Memory B cell (primary cell): ENCODE measurements at regions not wholly inside any gene's neighbourhood (a gene's known extent, or its start where the extent isn't known, plus 50 kb on each side); places are given as distances from the start of the nearest gene placed in this dataset.

Experiments used
- ATAC-seq: fragments of 150-1000 bp; cut with Tn5 transposase; 2 replicates; pipeline ENCODE4 v1.10.0; 2021; ENCODE audit warnings: low read depth, mild to moderate bottlenecking, moderate library complexity
- DNase-seq, 2 donors: peaks; one replicate each; pipeline ENCODE4 v3.0.0; 2022; ENCODE audit warnings: low spot score in 2 of 2
- H3K27ac Mint-ChIP-seq: one replicate; pipeline ENCODE4 v1.8.0; 2022; ENCODE audit warnings: mild to moderate bottlenecking, moderate library complexity, mixed read lengths
- H3K27me3 Mint-ChIP-seq: one replicate; pipeline ENCODE4 v1.8.0; 2022; ENCODE audit warnings: mixed read lengths
- H3K36me3 Mint-ChIP-seq: one replicate; pipeline ENCODE4 v1.8.0; 2022; ENCODE audit warnings: mild to moderate bottlenecking, mixed read lengths
- H3K4me1 Mint-ChIP-seq: one replicate; pipeline ENCODE4 v1.8.0; 2022; ENCODE audit warnings: mixed read lengths
- H3K4me3 Mint-ChIP-seq: one replicate; pipeline ENCODE4 v1.8.0; 2022; ENCODE audit warnings: mild to moderate bottlenecking, moderate library complexity, mixed read lengths
- H3K9me3 Mint-ChIP-seq: one replicate; pipeline ENCODE4 v1.8.0; 2022; ENCODE audit warnings: mixed read lengths

DNA sequence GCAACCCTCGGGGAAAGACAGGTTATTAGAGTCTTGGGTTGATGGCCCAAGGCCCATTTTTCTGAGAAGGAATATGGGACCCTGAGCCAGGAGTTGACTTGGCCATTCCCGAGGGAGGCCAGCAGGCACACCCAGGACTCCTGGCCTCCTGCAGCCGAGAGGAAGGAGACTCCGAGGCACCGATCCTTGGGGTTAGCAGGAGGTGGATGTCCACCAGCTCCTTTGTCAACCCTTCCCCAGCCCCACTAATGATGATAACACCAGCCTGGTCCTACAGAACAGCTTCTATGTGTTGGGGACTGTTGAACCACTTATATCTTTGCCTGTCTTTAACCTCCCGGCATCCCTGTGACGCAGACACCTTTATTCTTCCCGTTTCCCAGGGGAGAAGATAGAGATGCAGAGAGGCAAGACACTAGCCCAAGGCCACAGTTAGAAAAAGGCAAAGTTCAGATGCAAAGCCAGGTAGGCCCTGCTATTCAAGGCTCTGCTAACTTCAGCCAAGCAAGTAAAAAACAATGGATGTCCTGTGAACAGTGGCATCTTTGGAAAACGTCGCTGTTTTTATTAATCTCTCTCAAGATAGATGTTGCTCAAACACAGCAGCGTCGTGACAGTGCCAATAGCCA lies 767.3 kb upstream of the TBX3 start:
- peaks cover 15% of the 10 kb centered on the region for H3K27me3 Mint-ChIP-seq
- ATAC-seq: no peak
- DNase-seq: no peak
- peaks cover 4% of the 10 kb centered on the region for H3K36me3 Mint-ChIP-seq
- peaks cover 6% of the 10 kb centered on the region for H3K4me1 Mint-ChIP-seq
- no peak overlapping the region for H3K27ac Mint-ChIP-seq
- H3K9me3 Mint-ChIP-seq: no peaks in the 10 kb centered on the region
- peak overlapping the region; percentile 25 for H3K4me3 Mint-ChIP-seq

GRCh38 chr12:115450710-115451109 lies 766.7 kb upstream of the TBX3 start:
- ATAC-seq: no peak
- Mint-ChIP-seq H3K9me3 (no peaks in the 10 kb centered on the region), H3K4me3 (no peak overlapping the region), H3K4me1 (peaks cover 6% of the 10 kb centered on the region), H3K27ac (no peak overlapping the region), H3K27me3 (peaks cover 15% of the 10 kb centered on the region), H3K36me3 (peaks cover 4% of the 10 kb centered on the region)
- DNase-seq: no peak

- Mint-ChIP-seq H3K4me1 (peaks cover 6% of the 10 kb centered on the region), H3K4me3 (no peak overlapping the region), H3K27me3 (peaks cover 15% of the 10 kb centered on the region), H3K9me3 (no peaks in the 10 kb centered on the region), H3K27ac (no peak overlapping the region), H3K36me3 (peaks cover 4% of the 10 kb centered on the region)
- DNase-seq: no peak
- no peak for ATAC-seq
These were observed 766.0 kb upstream of the TBX3 start for GRCh38 chr12:115450017-115450416.

DNA sequence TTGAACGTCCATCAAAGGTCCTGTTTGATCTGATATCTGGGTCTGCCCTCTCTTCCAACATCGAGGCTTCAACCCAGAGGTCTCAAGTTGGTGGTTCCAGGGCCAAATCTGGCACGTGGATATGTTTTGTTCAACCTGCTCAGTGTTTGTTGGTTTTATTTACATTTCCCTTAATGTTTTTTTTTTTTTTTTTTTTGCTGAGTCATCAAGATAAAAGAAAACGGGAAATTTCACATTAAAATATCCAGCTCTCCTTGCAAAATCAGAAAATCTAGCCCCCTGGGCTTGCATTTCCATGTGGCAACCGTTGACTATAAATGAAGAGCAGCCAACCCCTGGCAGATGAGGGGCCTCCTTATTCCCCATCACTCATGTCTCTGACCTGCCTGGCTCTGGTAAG lies 765.6 kb upstream of the TBX3 start:
- no peak for ATAC-seq
- Mint-ChIP-seq H3K27me3 (peaks cover 15% of the 10 kb centered on the region), H3K27ac (no peak overlapping the region), H3K9me3 (no peaks in the 10 kb centered on the region), H3K4me1 (peaks cover 6% of the 10 kb centered on the region), H3K4me3 (no peak overlapping the region), H3K36me3 (peaks cover 4% of the 10 kb centered on the region)
- DNase-seq: no peak

DNA sequence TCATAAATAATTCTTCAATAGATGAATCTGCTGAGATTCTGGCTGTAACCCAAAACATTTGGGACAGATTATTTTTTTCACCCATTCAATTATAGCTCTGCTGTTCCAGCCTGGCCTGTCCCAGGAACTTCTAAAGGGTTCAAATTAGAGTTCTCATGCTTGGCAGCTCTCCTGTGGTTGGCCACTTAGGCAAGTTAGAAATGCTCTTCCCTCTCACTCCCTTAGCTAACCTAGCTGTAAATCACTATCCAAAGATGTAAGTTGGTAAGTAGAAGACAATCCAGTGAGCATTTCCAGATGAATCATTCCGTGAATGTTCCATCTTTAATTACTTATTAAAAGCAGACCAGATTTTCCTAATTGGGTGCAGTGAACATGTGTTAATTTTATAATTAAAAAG lies 760.4 kb upstream of the TBX3 start:
- H3K36me3 Mint-ChIP-seq: no peaks in the 10 kb centered on the region
- H3K4me1 Mint-ChIP-seq: no peaks in the 10 kb centered on the region
- H3K4me3 Mint-ChIP-seq: no peak overlapping the region
- H3K27ac Mint-ChIP-seq: no peak overlapping the region
- no peaks in the 10 kb centered on the region for H3K27me3 Mint-ChIP-seq
- DNase-seq (no peak), ATAC-seq (no peak)
- no peaks in the 10 kb centered on the region for H3K9me3 Mint-ChIP-seq

GRCh38 chr12:115443351-115443938 lies 759.5 kb upstream of the TBX3 start:
- Mint-ChIP-seq H3K27ac (no peak overlapping the region), H3K9me3 (no peaks in the 10 kb centered on the region), H3K27me3 (no peaks in the 10 kb centered on the region), H3K4me1 (no peaks in the 10 kb centered on the region), H3K4me3 (no peak overlapping the region), H3K36me3 (no peaks in the 10 kb centered on the region)
- ATAC-seq (no peak), DNase-seq (no peak)

- no peak for DNase-seq
- Mint-ChIP-seq H3K27ac (no peak overlapping the region), H3K4me3 (no peak overlapping the region), H3K4me1 (no peaks in the 10 kb centered on the region), H3K27me3 (peaks cover 3% of the 10 kb centered on the region), H3K36me3 (no peaks in the 10 kb centered on the region), H3K9me3 (peaks cover 1% of the 10 kb centered on the region)
- ATAC-seq: no peak
These were observed 756.5 kb upstream of the TBX3 start for GRCh38 chr12:115440438-115440837.

GRCh38 chr12:115439008-115439601 lies 755.1 kb upstream of the TBX3 start:
- ATAC-seq (no peak), DNase-seq (no peak)
- Mint-ChIP-seq H3K27me3 (peaks cover 3% of the 10 kb centered on the region), H3K9me3 (peaks cover 1% of the 10 kb centered on the region), H3K36me3 (no peaks in the 10 kb centered on the region), H3K4me1 (no peaks in the 10 kb centered on the region), H3K4me3 (no peak overlapping the region), H3K27ac (no peak overlapping the region)

GRCh38 chr12:115438314-115438713 lies 754.3 kb upstream of the TBX3 start:
- no peaks in the 10 kb centered on the region for H3K36me3 Mint-ChIP-seq
- peaks cover 3% of the 10 kb centered on the region for H3K27me3 Mint-ChIP-seq
- H3K27ac Mint-ChIP-seq: no peak overlapping the region
- DNase-seq (no peak), ATAC-seq (no peak)
- H3K4me1 Mint-ChIP-seq: no peaks in the 10 kb centered on the region
- H3K4me3 Mint-ChIP-seq: no peak overlapping the region
- peaks cover 1% of the 10 kb centered on the region for H3K9me3 Mint-ChIP-seq

DNA sequence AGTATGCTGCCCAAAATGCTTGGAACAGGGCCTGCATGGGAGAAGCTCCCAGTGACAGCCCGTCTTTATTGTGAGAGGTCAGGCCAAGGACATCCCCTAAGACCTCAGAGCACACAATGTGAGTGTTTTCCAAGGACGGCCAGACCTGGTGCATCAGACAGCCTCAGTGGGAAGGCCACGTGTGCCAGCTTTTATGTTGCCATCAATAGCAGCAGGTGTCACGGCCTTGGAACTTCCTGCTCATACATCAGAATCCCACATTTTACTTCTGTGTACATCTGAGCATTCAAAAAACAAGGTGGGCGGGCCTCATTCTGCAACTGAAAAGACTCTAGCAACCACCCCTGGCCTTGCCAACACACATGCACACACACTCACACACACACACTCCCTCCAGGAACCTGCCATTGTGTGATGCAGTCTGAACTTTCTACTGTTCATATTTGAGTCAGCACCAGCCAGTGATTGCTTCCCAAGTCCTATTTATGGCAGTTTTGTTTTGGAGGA lies 753.1 kb upstream of the TBX3 start:
- Mint-ChIP-seq H3K36me3 (no peaks in the 10 kb centered on the region), H3K27me3 (peaks cover 3% of the 10 kb centered on the region), H3K9me3 (peaks cover 1% of the 10 kb centered on the region), H3K27ac (no peak overlapping the region), H3K4me3 (no peak overlapping the region), H3K4me1 (no peaks in the 10 kb centered on the region)
- DNase-seq (no peak), ATAC-seq (no peak)

DNA sequence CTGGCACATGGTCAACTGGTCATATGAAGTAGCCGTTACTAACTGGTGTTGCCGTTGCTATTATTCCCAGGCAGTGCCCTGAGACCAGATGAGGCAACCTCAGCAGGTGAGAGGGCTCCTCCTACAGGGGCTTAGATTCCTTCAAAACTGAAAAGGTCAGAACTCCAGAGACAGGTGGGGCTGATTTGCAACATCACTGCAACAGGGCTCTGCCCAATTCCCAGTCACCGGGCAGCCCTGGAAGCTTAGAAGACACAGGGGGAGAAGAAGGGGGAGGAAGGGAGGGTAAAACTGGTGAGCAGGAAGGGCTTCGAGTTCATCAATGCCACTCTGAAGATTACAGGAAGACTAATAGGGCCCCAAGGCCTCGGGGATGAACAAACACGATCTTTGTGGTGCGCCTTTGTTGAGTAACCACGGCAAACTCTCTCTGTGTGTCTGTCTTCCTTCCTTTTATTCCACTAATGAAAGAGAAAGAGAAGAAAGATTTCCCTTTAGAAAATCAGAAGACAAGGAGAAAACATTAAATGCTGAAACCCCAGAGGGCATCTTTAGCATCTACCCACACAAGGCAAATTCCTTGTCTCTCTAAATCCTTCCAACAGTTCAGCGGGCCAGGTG lies 749.1 kb upstream of the TBX3 start:
- peaks cover 4% of the 10 kb centered on the region for H3K27me3 Mint-ChIP-seq
- H3K4me3 Mint-ChIP-seq: no peak overlapping the region
- no peaks in the 10 kb centered on the region for H3K36me3 Mint-ChIP-seq
- DNase-seq: no peak
- H3K9me3 Mint-ChIP-seq: peaks cover 3% of the 10 kb centered on the region
- no peaks in the 10 kb centered on the region for H3K4me1 Mint-ChIP-seq
- ATAC-seq: no peak
- no peak overlapping the region for H3K27ac Mint-ChIP-seq

DNA sequence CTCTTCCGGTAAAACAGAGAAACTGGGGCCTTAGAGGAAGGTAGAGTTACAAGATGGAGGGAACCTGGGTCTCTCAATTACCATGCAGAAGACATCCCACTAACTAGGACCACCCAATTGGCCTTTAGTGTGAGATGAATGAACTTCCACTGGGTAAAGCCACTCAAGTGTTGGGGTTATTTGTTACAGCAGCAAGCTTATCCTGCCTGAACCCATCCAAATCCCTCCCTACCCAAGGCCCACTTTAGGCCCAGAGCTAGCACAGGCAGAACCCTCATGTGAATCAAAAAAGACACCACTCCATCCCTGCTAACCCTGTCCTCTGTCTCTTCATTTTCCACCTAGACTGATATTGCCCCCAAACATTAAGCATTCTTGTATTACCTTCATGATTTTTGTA lies 746.7 kb upstream of the TBX3 start:
- Mint-ChIP-seq H3K4me3 (no peak overlapping the region), H3K27me3 (peaks cover 2% of the 10 kb centered on the region), H3K27ac (no peak overlapping the region), H3K36me3 (no peaks in the 10 kb centered on the region), H3K9me3 (peaks cover 4% of the 10 kb centered on the region), H3K4me1 (no peaks in the 10 kb centered on the region)
- ATAC-seq (no peak), DNase-seq (no peak)

DNA sequence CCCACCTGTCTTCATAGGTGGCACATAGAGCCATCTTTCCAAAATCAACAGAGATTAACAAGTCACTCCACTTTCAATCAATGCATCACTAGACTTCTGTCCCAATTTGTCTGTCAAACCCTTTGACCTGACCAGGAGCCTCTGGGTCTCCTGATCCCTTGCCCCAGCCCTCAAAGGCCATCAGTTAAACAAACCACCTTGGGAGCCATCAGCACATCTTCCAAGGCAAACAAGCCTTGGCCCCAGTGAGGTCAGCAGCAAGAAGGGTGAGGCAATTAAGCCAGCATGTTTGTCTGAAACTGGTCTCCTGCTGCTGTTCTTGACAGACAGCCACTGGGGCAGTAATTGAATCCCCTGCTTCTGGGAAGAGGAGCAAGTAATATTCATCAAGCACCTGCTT lies 742.8 kb upstream of the TBX3 start:
- no peaks in the 10 kb centered on the region for H3K4me1 Mint-ChIP-seq
- DNase-seq (no peak), ATAC-seq (no peak)
- H3K27me3 Mint-ChIP-seq: no peaks in the 10 kb centered on the region
- no peak overlapping the region for H3K27ac Mint-ChIP-seq
- H3K4me3 Mint-ChIP-seq: no peak overlapping the region
- H3K36me3 Mint-ChIP-seq: no peaks in the 10 kb centered on the region
- H3K9me3 Mint-ChIP-seq: peaks cover 2% of the 10 kb centered on the region

- H3K36me3 Mint-ChIP-seq: no peaks in the 10 kb centered on the region
- no peak overlapping the region for H3K4me3 Mint-ChIP-seq
- no peak overlapping the region for H3K27ac Mint-ChIP-seq
- H3K27me3 Mint-ChIP-seq: no peaks in the 10 kb centered on the region
- ATAC-seq (no peak), DNase-seq (no peak)
- no peaks in the 10 kb centered on the region for H3K4me1 Mint-ChIP-seq
- H3K9me3 Mint-ChIP-seq: peaks cover 4% of the 10 kb centered on the region
These were observed 740.0 kb upstream of the TBX3 start for GRCh38 chr12:115424003-115424402.
